Sigmoid colon (tissue), 4 donors: ENCODE measurements at regions not wholly inside any gene's neighbourhood (a gene's known extent, or its start where the extent isn't known, plus 50 kb on each side); places are given as distances from the start of the nearest gene placed in this dataset.
"Not testable (repeated sequence)": the region's sequence is repeated elsewhere in the genome, so short reads cannot be mapped to it uniquely, and the experiment has no call there.

Experiments used
- POLR2A ChIP-seq, 2 donors: fragments of 450-650 bp; IDR thresholded peaks; one replicate each; pipeline ENCODE4 v1.6.1; 2016; ENCODE audit warnings: antibody characterized with exemption in 2 of 2, mild to moderate bottlenecking in 2 of 2, moderate library complexity in 2 of 2
- POLR2AphosphoS5 ChIP-seq, 4 donors: sonication (generic); formaldehyde crosslinking; IDR thresholded peaks; one replicate each; pipeline ENCODE4 v1.6.1; 2017; ENCODE audit warnings: antibody characterized with exemption in 4 of 4
- TF ChIP-seq, protein P1 (sequence below), 4 experiments: fragments of 450-650 bp in 3 of 4; fragments of 200-600 bp in 1 of 4; IDR thresholded peaks; one replicate each; pipeline ENCODE4 v1.5.1; 2016 to 2019; ENCODE audit warnings: antibody characterized with exemption in 4 of 4, mild to moderate bottlenecking in 3 of 4, moderate library complexity in 2 of 4

DNA sequence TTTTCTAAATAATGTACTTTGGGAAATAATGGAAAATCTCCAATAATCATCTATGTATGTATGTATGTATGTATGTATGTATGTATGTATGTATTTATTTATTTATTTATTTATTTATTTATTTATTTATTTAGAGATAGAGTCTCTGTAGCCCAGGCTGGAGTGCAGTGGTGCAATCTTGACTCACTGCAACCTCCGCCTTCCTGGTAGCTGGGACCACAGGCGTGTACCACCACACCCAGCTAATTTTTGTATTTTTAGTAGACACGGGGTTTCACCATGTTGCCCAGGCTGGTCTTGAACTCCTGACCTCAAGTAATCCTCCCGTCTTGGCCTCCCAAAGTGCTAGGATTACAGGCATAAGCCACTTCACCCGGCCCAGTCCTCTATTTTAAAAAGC lies 91.5 kb upstream of the NAP1L1 start:
- TF ChIP-seq, protein P1, sequence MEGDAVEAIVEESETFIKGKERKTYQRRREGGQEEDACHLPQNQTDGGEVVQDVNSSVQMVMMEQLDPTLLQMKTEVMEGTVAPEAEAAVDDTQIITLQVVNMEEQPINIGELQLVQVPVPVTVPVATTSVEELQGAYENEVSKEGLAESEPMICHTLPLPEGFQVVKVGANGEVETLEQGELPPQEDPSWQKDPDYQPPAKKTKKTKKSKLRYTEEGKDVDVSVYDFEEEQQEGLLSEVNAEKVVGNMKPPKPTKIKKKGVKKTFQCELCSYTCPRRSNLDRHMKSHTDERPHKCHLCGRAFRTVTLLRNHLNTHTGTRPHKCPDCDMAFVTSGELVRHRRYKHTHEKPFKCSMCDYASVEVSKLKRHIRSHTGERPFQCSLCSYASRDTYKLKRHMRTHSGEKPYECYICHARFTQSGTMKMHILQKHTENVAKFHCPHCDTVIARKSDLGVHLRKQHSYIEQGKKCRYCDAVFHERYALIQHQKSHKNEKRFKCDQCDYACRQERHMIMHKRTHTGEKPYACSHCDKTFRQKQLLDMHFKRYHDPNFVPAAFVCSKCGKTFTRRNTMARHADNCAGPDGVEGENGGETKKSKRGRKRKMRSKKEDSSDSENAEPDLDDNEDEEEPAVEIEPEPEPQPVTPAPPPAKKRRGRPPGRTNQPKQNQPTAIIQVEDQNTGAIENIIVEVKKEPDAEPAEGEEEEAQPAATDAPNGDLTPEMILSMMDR (IDR thresholded peaks at IDR 0.05) = not testable (repeated sequence)
- not testable (repeated sequence) for TF ChIP-seq POLR2A, POLR2AphosphoS5 (IDR thresholded peaks at IDR 0.05)
